Parathyroid adenoma (tissue), 2 donors: ENCODE measurements at regions not wholly inside any gene's neighbourhood (a gene's known extent, or its start where the extent isn't known, plus 50 kb on each side); places are given as distances from the start of the nearest gene placed in this dataset.

Source experiments
- H2AFZ ChIP-seq: fragments of 300-600 bp; sonication (generic); one replicate; pipeline ENCODE4 v1.7.0; 2017; ENCODE audit warnings: antibody characterized with exemption, mild to moderate bottlenecking
- H3K27ac ChIP-seq: fragments of 300-600 bp; sonication (generic); one replicate; pipeline ENCODE4 v1.7.0; 2017
- H3K27me3 ChIP-seq: fragments of 300-600 bp; sonication (generic); one replicate; pipeline ENCODE4 v1.7.0; 2017; ENCODE audit warnings: low read length; ENCODE audit not compliant: control insufficient read depth, insufficient read depth
- H3K36me3 ChIP-seq: fragments of 300-600 bp; sonication (generic); one replicate; pipeline ENCODE4 v1.7.0; 2017; ENCODE audit warnings: low read length; ENCODE audit not compliant: control insufficient read depth, insufficient read depth
- H3K4me1 ChIP-seq: fragments of 300-600 bp; sonication (generic); one replicate; pipeline ENCODE4 v1.7.0; 2017; ENCODE audit warnings: control low read depth
- H3K4me2 ChIP-seq: fragments of 300-600 bp; sonication (generic); one replicate; pipeline ENCODE4 v1.7.0; 2017; ENCODE audit warnings: low read length
- H3K4me3 ChIP-seq: fragments of 300-600 bp; sonication (generic); one replicate; pipeline ENCODE4 v1.7.0; 2017; ENCODE audit warnings: low read depth, low read length
- H3K79me2 ChIP-seq: fragments of 300-600 bp; sonication (generic); one replicate; pipeline ENCODE4 v1.7.0; 2017; ENCODE audit warnings: control low read depth
- H3K9ac ChIP-seq: fragments of 300-600 bp; sonication (generic); one replicate; pipeline ENCODE4 v1.7.0; 2017; ENCODE audit warnings: mild to moderate bottlenecking
- H3K9me3 ChIP-seq: fragments of 300-600 bp; sonication (generic); one replicate; pipeline ENCODE4 v1.7.0; 2017; ENCODE audit warnings: low read length; ENCODE audit not compliant: control insufficient read depth
- TF ChIP-seq, protein P1 (sequence below): fragments of 300-600 bp; sonication (generic); IDR thresholded peaks from one replicate; pipeline ENCODE4 v1.7.0; 2017; ENCODE audit warnings: antibody characterized with exemption, mild to moderate bottlenecking
- donor health status: primary hyperparathyroidism.

DNA sequence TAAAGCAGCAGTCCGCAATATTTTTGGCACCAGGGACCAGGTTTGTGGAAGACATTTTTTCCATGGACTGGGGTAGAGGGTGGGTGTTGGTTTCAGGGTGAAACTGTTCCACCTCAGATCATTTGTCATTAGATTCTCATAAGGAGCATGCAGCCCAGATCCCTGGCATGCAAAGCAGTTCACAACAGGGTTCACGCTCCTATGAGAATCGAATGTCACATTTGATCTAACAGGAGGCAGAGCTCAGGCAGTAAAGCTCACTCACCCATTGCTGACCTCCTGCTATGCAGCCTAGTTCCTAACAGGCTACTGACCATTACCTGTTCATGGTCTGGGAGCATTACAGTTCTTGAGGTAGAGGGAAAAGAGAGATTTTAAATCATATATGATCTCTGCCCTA, 241.5 kb upstream of the COX7C start:
- H3K36me3 ChIP-seq: no peaks in the 10 kb centered on the region

DNA sequence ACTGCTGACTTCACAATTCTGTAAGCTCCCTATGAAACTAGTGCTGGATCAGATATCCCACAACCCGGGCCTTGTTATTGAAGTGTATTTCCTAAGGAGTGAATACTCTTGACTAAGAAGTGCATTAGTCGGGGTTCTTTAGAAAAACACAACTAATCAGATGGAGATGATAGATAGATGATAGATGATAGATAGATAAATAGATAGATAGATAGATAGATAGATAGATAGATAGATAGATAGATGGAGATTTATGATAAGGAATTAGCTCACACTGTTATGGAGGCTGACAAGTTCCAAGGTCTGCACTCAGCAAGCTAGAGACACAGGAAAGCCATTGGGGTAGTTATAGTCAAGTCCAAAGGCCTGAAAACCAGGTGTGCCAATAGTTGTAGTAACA, 214.6 kb upstream of the COX7C start:
- H3K9ac ChIP-seq: no peak overlapping the region
- H3K4me3 ChIP-seq: no peak overlapping the region
- no peaks in the 10 kb centered on the region for H3K36me3 ChIP-seq
- no peaks in the 10 kb centered on the region for H3K9me3 ChIP-seq
- H3K27me3 ChIP-seq: no peaks in the 10 kb centered on the region
- no peak overlapping the region for H2AFZ ChIP-seq
- H3K4me1 ChIP-seq: no peaks in the 10 kb centered on the region
- TF ChIP-seq, protein P1, sequence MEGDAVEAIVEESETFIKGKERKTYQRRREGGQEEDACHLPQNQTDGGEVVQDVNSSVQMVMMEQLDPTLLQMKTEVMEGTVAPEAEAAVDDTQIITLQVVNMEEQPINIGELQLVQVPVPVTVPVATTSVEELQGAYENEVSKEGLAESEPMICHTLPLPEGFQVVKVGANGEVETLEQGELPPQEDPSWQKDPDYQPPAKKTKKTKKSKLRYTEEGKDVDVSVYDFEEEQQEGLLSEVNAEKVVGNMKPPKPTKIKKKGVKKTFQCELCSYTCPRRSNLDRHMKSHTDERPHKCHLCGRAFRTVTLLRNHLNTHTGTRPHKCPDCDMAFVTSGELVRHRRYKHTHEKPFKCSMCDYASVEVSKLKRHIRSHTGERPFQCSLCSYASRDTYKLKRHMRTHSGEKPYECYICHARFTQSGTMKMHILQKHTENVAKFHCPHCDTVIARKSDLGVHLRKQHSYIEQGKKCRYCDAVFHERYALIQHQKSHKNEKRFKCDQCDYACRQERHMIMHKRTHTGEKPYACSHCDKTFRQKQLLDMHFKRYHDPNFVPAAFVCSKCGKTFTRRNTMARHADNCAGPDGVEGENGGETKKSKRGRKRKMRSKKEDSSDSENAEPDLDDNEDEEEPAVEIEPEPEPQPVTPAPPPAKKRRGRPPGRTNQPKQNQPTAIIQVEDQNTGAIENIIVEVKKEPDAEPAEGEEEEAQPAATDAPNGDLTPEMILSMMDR: no peak
- H3K4me2 ChIP-seq: no peak overlapping the region
- H3K79me2 ChIP-seq: no peaks in the 10 kb centered on the region
- no peak overlapping the region for H3K27ac ChIP-seq

More for the DNA sequence above, 241.5 kb upstream of the COX7C start:
- no peaks in the 10 kb centered on the region for H3K79me2 ChIP-seq
- H3K4me3 ChIP-seq: no peak overlapping the region
- no peaks in the 10 kb centered on the region for H3K27me3 ChIP-seq
- H3K4me1 ChIP-seq: no peaks in the 10 kb centered on the region
- H2AFZ ChIP-seq: no peak overlapping the region
- H3K9me3 ChIP-seq: no peaks in the 10 kb centered on the region
- TF ChIP-seq, protein P1: no peak
- H3K4me2 ChIP-seq: no peak overlapping the region
- no peak overlapping the region for H3K9ac ChIP-seq
- no peak overlapping the region for H3K27ac ChIP-seq

DNA sequence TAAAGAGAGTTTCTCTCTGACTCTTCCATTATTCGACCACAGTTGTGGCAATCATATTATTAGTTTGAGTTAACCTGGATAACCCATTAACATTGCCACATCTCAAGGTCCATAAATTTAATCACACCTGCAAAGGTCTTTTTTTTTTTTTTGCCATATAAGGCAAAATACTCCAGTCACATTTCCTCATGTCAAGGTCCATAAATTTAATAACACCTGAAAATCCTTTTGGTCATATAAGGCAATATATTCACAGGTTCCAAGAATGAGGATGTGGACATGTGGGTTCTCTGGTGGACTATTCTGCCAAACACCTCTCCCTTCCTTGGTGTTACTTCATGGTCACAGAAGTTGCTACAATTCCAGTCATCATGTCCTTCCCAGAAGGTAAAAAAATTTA, 213.5 kb upstream of the COX7C start:
- no peak overlapping the region for H2AFZ ChIP-seq

DNA sequence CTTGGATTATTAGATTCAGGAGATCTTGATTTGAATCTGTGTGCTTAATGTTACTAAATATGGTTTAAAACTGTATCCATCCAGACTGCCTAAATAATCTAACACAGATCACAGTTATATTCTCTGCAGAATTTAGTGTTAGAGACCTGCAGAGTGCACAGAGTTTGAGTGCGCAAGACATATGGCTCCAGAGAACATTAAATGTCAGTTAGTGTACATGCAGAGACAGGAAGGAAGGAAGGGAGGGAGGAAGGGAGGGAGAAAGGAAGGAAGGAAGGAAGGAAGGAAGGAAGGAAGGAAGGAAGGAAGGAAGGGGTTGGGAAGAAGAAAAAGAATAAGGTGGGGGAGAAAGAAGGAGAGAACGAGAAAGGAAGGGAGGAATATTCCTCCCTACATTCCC, 210.0 kb upstream of the COX7C start:
- TF ChIP-seq, protein P1: no peak
- Histone ChIP-seq H3K4me2 (no peak overlapping the region), H3K27me3 (no peaks in the 10 kb centered on the region), H3K4me1 (no peaks in the 10 kb centered on the region), H3K36me3 (no peaks in the 10 kb centered on the region), H2AFZ (no peak overlapping the region), H3K9ac (no peak overlapping the region), H3K9me3 (no peaks in the 10 kb centered on the region), H3K27ac (no peak overlapping the region), H3K4me3 (no peak overlapping the region), H3K79me2 (no peaks in the 10 kb centered on the region)

More for the DNA sequence above, 213.5 kb upstream of the COX7C start:
- no peak overlapping the region for H3K4me3 ChIP-seq
- no peak overlapping the region for H3K27ac ChIP-seq
- TF ChIP-seq, protein P1: no peak
- no peaks in the 10 kb centered on the region for H3K79me2 ChIP-seq
- no peaks in the 10 kb centered on the region for H3K4me1 ChIP-seq
- no peak overlapping the region for H3K4me2 ChIP-seq
- no peak overlapping the region for H3K9ac ChIP-seq
- H3K36me3 ChIP-seq: no peaks in the 10 kb centered on the region
- H3K27me3 ChIP-seq: no peaks in the 10 kb centered on the region
- no peaks in the 10 kb centered on the region for H3K9me3 ChIP-seq

DNA sequence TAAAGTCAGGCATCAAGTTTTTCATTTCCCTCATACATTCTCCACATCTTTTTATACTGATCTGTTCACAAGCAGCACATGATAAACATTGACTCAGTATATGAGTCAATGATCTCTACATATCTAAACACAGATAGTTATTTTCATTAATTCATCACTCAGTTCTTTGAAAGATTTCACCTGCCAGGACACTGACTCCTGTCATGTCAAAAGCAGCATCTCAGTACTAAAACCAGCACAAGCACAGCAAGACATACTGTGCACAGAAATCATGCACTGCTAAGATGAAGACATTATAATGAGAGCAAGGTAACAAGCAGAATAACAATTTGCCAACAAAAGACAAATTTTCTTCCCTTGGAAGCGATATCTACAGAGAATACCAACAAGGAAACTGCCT, 206.1 kb upstream of the COX7C start:
- H3K79me2 ChIP-seq: no peaks in the 10 kb centered on the region
- H3K27me3 ChIP-seq: no peaks in the 10 kb centered on the region
- no peak overlapping the region for H3K9ac ChIP-seq
- no peaks in the 10 kb centered on the region for H3K36me3 ChIP-seq
- TF ChIP-seq, protein P1: no peak
- H3K4me1 ChIP-seq: no peaks in the 10 kb centered on the region
- no peak overlapping the region for H3K4me3 ChIP-seq
- H3K4me2 ChIP-seq: no peak overlapping the region
- H3K9me3 ChIP-seq: no peaks in the 10 kb centered on the region
- H2AFZ ChIP-seq: no peak overlapping the region
- no peak overlapping the region for H3K27ac ChIP-seq
